Ishikawa (cell line): ENCODE measurements at regions not wholly inside any gene's neighbourhood (a gene's known extent, or its start where the extent isn't known, plus 50 kb on each side); places are given as distances from the start of the nearest gene placed in this dataset.

Experiments
- CEBPB ChIP-seq: IDR thresholded peaks from 2 replicates; pipeline ENCODE4 v1.6.1; 2012
- CREB1 ChIP-seq: IDR thresholded peaks from 2 replicates; pipeline ENCODE4 v1.6.1; 2012; ENCODE audit warnings: low read depth
- EGR1 ChIP-seq: IDR thresholded peaks from 2 replicates; pipeline ENCODE4 v1.6.1; 2012
- EP300 ChIP-seq: IDR thresholded peaks from 2 replicates; pipeline ENCODE4 v1.6.1; 2012; ENCODE audit warnings: borderline replicate concordance
- FOXM1 ChIP-seq: IDR thresholded peaks from 2 replicates; pipeline ENCODE4 v1.6.1; 2012; ENCODE audit warnings: low read depth, borderline replicate concordance
- MAX ChIP-seq: IDR thresholded peaks from 2 replicates; pipeline ENCODE4 v1.6.1; 2012
- NFIC ChIP-seq: IDR thresholded peaks from 2 replicates; pipeline ENCODE4 v1.6.1; 2012
- RAD21 ChIP-seq: IDR thresholded peaks from 2 replicates; pipeline ENCODE4 v1.6.1; 2012; ENCODE audit warnings: low read depth
- REST ChIP-seq: IDR thresholded peaks from 2 replicates; pipeline ENCODE4 v1.6.1; 2012; ENCODE audit warnings: low read depth, mild to moderate bottlenecking
- TAF1 ChIP-seq: IDR thresholded peaks from 2 replicates; pipeline ENCODE4 v1.6.1; 2012; ENCODE audit warnings: low read depth, mild to moderate bottlenecking
- TCF12 ChIP-seq: IDR thresholded peaks from 2 replicates; pipeline ENCODE4 v1.6.1; 2012; ENCODE audit warnings: low read depth
- TEAD4 ChIP-seq: IDR thresholded peaks from 2 replicates; pipeline ENCODE4 v1.6.1; 2012
- USF1 ChIP-seq: IDR thresholded peaks from 2 replicates; pipeline ENCODE4 v1.6.1; 2012
- YY1 ChIP-seq: IDR thresholded peaks from 2 replicates; pipeline ENCODE4 v1.6.1; 2012; ENCODE audit warnings: low read depth
- ZBTB7A ChIP-seq: IDR thresholded peaks from 2 replicates; pipeline ENCODE4 v1.6.1; 2012; ENCODE audit warnings: low read depth

- TF ChIP-seq RAD21, result no peak
- no peak for TF ChIP-seq USF1
- TF ChIP-seq NFIC, result no peak
- no peak for TF ChIP-seq TEAD4
- no peak for TF ChIP-seq EGR1
- no peak for TF ChIP-seq YY1
- TF ChIP-seq REST, result no peak
- no peak for TF ChIP-seq ZBTB7A
- TF ChIP-seq TAF1, result no peak
- TF ChIP-seq CREB1, result no peak
- TF ChIP-seq MAX, result no peak
- TF ChIP-seq FOXM1, result no peak
- no peak for TF ChIP-seq EP300
- no peak for TF ChIP-seq TCF12
- TF ChIP-seq CEBPB, result no peak
Observed at GRCh38 chr2:41460661-41461060, 587.2 kb upstream of the PKDCC start.

DNA sequence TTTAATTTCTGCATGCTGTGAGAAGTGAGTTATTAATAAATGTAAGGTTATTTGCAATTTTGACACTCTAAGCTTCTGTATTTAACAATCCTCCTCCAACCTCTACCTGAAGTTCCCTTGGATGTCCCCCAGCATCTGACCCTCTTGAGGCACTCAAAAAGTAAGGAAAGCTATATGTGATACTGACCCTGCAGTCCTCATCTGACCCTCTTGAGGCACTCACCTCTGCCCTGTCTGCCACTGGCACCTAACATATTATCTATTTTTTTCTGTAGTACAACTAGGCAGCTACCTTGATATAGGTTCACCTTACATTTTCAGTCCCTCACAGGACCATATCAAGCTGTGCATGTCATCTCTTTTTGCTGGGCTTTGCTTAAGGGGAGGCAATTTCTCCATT lies 583.4 kb upstream of the PKDCC start:
- TF ChIP-seq RAD21, result no peak
- TF ChIP-seq TAF1, result no peak
- TF ChIP-seq EGR1, result no peak
- TF ChIP-seq NFIC, result no peak
- TF ChIP-seq ZBTB7A, result no peak
- TF ChIP-seq CREB1, result no peak
- TF ChIP-seq CEBPB, result no peak
- no peak for TF ChIP-seq TCF12
- no peak for TF ChIP-seq REST
- TF ChIP-seq EP300, result no peak

DNA sequence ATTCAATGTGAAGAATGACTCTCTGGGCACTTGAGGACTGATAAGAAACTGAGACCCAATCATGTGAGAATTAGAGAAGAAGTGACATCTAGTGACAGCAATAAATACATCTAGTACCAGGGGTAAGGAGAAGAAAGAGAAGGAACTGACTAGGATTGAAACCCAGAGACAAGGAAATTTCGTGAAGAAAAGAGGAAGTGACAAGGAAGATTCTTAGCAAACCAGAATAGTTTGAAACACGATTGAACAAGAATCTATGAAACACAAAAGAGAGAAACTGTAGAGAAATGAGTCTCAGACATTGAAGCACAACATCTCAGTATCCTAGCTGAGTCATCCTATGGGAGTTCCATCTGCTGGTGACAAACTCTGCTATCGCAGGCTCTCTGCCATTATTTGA lies 571.9 kb upstream of the PKDCC start:
- TF ChIP-seq CREB1 (no peak), MAX (no peak), TCF12 (no peak), FOXM1 (no peak), EGR1 (no peak), YY1 (no peak), NFIC (no peak), TEAD4 (no peak), REST (no peak), RAD21 (no peak), TAF1 (no peak), EP300 (no peak), ZBTB7A (no peak), CEBPB (no peak), USF1 (no peak)

DNA sequence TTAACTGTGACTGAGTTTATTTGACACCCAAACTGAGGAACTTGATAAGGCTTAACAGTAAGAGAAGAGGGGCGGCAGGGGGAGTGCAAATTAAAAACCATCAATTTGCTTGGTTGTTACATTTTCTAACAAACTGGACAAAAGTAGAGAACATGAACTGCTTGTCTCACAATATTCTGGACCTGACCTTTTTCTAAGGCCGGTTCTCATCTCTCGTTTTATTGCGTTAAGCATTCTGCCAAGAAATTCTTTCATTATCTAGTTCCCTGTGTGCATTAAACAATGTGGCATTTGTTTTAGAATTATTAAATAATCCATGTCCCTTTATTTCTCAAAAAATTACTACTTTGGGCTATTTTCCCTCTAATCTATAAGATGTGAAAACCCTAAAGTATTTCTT lies 565.2 kb upstream of the PKDCC start:
- TF ChIP-seq YY1, result no peak
- TF ChIP-seq TCF12, result no peak
- TF ChIP-seq TEAD4, result no peak
- TF ChIP-seq MAX, result no peak
- no peak for TF ChIP-seq REST
- TF ChIP-seq RAD21, result no peak
- no peak for TF ChIP-seq TAF1
- TF ChIP-seq CEBPB, result no peak
- TF ChIP-seq EP300, result no peak
- no peak for TF ChIP-seq ZBTB7A
- TF ChIP-seq CREB1, result no peak
- TF ChIP-seq EGR1, result no peak
- no peak for TF ChIP-seq USF1
- TF ChIP-seq NFIC, result no peak
- no peak for TF ChIP-seq FOXM1
